ENCODE measurements at regions not wholly inside any gene's neighbourhood (a gene's known extent, or its start where the extent isn't known, plus 50 kb on each side); places are given as distances from the start of the nearest gene placed in this dataset.

- TF ChIP-seq USF2 (IDR thresholded peaks at IDR 0.05; ENCODE audit: borderline replicate concordance, low read depth, low read length): no peak
- no peak for TF ChIP-seq POLR2A (IDR thresholded peaks at IDR 0.05; ENCODE audit: low read depth, low read length)
- no peak for TF ChIP-seq YY1 (IDR thresholded peaks at IDR 0.05; ENCODE audit: low read depth, low read length)
- TF ChIP-seq SMC3 (IDR thresholded peaks at IDR 0.05; ENCODE audit: borderline replicate concordance, low read length): no peak
- no peak for TF ChIP-seq CTCF (IDR thresholded peaks at IDR 0.05 in 2 of 3, conservative IDR thresholded peaks at IDR 0.05 in 1 of 3; ENCODE audit: control insufficient read depth in 2 of 3, extremely low read depth in 1 of 3, insufficient read depth in 1 of 3, low read depth in 3 of 3, low read length in 3 of 3)
- TF ChIP-seq NRF1 (conservative IDR thresholded peaks at IDR 0.05; ENCODE audit: low read depth, low read length): no peak
- no peak for TF ChIP-seq CEBPB (IDR thresholded peaks at IDR 0.05; ENCODE audit: borderline replicate concordance in 1 of 2, low read depth in 2 of 2, low read length in 2 of 2)
- TF ChIP-seq ZNF207 (IDR thresholded peaks at IDR 0.05; ENCODE audit: borderline replicate concordance): no peak
Measured at GRCh38 chr2:595141-595815, 81.9 kb downstream of the TMEM18 start.

Measured in GM12878 (cell line).